Caco-2 (cell line): ENCODE measurements at regions not wholly inside any gene's neighbourhood (a gene's known extent, or its start where the extent isn't known, plus 50 kb on each side); places are given as distances from the start of the nearest gene placed in this dataset.

ENCODE experiments used
- BruUV-seq: library from RNA; stranded (reverse); fragments of 400-500 nt; replicated peaks from 2 replicates; lab custom pipeline; 2021; lab: Mats Ljungman, UMichigan
- CTCF ChIA-PET: fragments of 300-600 bp; sonication (Branson Sonifier 250); formaldehyde crosslinking; loops from one replicate; lab custom pipeline; 2022; ENCODE audit warnings: antibody characterized with exemption; lab: Charles Lee
- POLR2A ChIA-PET: fragments of 300-600 bp; sonication (Branson Sonifier 250); formaldehyde crosslinking; loops from one replicate; lab custom pipeline; 2022; ENCODE audit warnings: antibody characterized with exemption; lab: Charles Lee
- DNase-seq, 2 experiments: peaks; one replicate each; pipeline versions ENCODE4 v3.0.0 to v3.0.0-alpha.2; 2020 to 2022
- H3K27me3 ChIP-seq: replicated peaks from 2 replicates; pipeline ENCODE4 v1.6.0; 2011; ENCODE audit warnings: low read length; ENCODE audit not compliant: control insufficient read depth, insufficient read depth
- H3K36me3 ChIP-seq: 2 replicates; pipeline ENCODE4 v1.5.1; 2011; ENCODE audit warnings: low read length; ENCODE audit not compliant: control insufficient read depth, insufficient read depth
- H3K4me1 ChIP-seq: fragments of 250-450 bp; sonication (Bioruptor Pico); 2 replicates; pipeline ENCODE4 v1.5.1; 2020; ENCODE audit warnings: mild to moderate bottlenecking
- H3K4me3 ChIP-seq: 2 replicates; pipeline ENCODE4 v1.5.1; 2011; ENCODE audit warnings: low read depth, mild to moderate bottlenecking, control low read depth, low read length
- H3K9me3 ChIP-seq: fragments of 250-450 bp; sonication (Bioruptor Pico); 2 replicates; pipeline ENCODE4 v1.5.1; 2020; ENCODE audit warnings: mild to moderate bottlenecking, moderate library complexity
- H3K27ac Mint-ChIP-seq: one replicate; pipeline ENCODE4 v1.8.0; 2022; ENCODE audit warnings: mixed read lengths; ENCODE audit not compliant: unreplicated experiment
- H3K27me3 Mint-ChIP-seq: one replicate; pipeline ENCODE4 v1.8.0; 2022; ENCODE audit warnings: mixed read lengths; ENCODE audit not compliant: insufficient read depth, unreplicated experiment
- H3K36me3 Mint-ChIP-seq: one replicate; pipeline ENCODE4 v1.8.0; 2022; ENCODE audit warnings: mild to moderate bottlenecking, mixed read lengths; ENCODE audit not compliant: insufficient read depth, unreplicated experiment
- H3K4me1 Mint-ChIP-seq: one replicate; pipeline ENCODE4 v1.8.0; 2022; ENCODE audit warnings: low read depth, mixed read lengths; ENCODE audit not compliant: unreplicated experiment
- H3K4me3 Mint-ChIP-seq: one replicate; pipeline ENCODE4 v1.8.0; 2022; ENCODE audit warnings: mild to moderate bottlenecking, moderate library complexity, mixed read lengths; ENCODE audit not compliant: unreplicated experiment
- H3K9me3 Mint-ChIP-seq: one replicate; pipeline ENCODE4 v1.8.0; 2022; ENCODE audit warnings: mixed read lengths; ENCODE audit not compliant: unreplicated experiment
- CTCF ChIP-seq, 2 experiments: fragments of 200-600 bp in 1 of 2; IDR thresholded peaks; 1 replicate in 1 of 2; 2 replicates in 1 of 2; pipeline versions ENCODE4 v1.5.1 to v1.8.0; 2011 to 2022; ENCODE audit warnings: antibody characterized with exemption in 1 of 2, control low read depth in 1 of 2, inconsistent platforms in 1 of 2, low read depth in 1 of 2, low read length in 1 of 2, mild to moderate bottlenecking in 1 of 2, moderate library complexity in 1 of 2; ENCODE audit not compliant: insufficient read depth in 1 of 2, severe bottlenecking in 1 of 2, unreplicated experiment in 1 of 2
- intact Hi-C: fragments of 100-400 bp; cut with micrococcal nuclease; formaldehyde crosslinking; loops from one replicate; pipeline ENCODE4 v1.10.0; 2022; ENCODE audit not compliant: unreplicated experiment

DNA sequence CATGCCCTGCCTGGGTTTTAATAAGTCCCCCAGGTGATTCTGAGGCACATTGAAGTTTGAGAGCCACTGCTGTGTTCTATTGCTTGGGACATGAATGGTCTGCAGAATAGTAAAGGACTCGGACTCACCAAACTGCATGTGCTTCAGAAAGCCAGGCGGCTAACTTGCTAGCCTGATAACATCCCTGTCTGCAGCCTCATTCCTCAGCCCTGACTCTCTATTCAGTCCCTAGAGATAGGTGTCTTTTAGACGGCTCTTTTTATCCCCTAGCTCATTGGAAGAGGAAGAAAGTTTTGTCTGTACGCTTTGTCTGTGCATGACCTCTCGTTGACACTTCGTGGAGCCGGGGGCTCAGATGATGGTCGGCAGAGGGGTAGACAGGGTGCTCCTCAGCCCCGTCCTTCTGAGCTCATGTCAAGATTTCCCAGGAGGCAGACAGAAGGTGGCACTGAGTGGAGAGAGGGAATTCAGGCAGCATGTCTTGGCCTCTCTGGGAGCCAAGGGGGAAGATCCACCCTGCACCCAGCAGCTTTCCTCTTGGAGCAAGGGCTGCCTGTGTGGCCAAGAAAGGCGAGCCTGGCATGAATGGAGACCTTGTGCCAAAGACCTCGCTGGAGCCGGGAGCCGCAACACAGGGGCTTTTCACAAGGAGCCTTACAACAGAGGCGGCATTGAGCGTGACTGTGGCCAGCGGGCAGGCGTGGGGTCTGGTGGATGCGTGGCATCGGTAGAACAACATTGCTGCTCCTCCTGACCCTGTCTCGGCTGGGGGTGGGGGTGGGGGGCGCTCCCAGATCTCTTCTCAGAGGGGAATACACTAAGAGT lies 51.1 kb upstream of the PODXL start:
- BruUV-seq: no TSS peak
- H3K36me3 ChIP-seq: no peaks in the 10 kb centered on the region
- H3K27ac Mint-ChIP-seq: peak overlapping the region; percentile 89
- intact Hi-C loops: no loop called here
- CTCF ChIA-PET: interaction anchor here (1.2 to 1.7 kb wide), 2 partner anchors 18 to 45 kb away, joined by 5 to 7 read pairs; no protein-coding TSS in a partner anchor
- H3K9me3 ChIP-seq: no peaks in the 10 kb centered on the region
- H3K4me3 Mint-ChIP-seq: no peak overlapping the region
- peaks cover 77% of the 10 kb centered on the region for H3K4me1 ChIP-seq
- no peaks in the 10 kb centered on the region for H3K27me3 Mint-ChIP-seq
- no peak for DNase-seq
- no peak for TF ChIP-seq CTCF (IDR thresholded peaks at IDR 0.05; ENCODE audit: insufficient read depth in 1 of 2, low read depth in 1 of 2, low read length in 1 of 2, severe bottlenecking in 1 of 2, unreplicated experiment in 1 of 2)
- no peaks in the 10 kb centered on the region for H3K27me3 ChIP-seq
- POLR2A ChIA-PET: interaction anchor here (1.0 kb wide), 1 partner anchor 12 kb away, joined by 3 read pairs; no protein-coding TSS in a partner anchor
- no peaks in the 10 kb centered on the region for H3K9me3 Mint-ChIP-seq
- H3K4me1 Mint-ChIP-seq: peaks cover 44% of the 10 kb centered on the region
- H3K36me3 Mint-ChIP-seq: no peaks in the 10 kb centered on the region
- H3K4me3 ChIP-seq: no peak overlapping the region

DNA sequence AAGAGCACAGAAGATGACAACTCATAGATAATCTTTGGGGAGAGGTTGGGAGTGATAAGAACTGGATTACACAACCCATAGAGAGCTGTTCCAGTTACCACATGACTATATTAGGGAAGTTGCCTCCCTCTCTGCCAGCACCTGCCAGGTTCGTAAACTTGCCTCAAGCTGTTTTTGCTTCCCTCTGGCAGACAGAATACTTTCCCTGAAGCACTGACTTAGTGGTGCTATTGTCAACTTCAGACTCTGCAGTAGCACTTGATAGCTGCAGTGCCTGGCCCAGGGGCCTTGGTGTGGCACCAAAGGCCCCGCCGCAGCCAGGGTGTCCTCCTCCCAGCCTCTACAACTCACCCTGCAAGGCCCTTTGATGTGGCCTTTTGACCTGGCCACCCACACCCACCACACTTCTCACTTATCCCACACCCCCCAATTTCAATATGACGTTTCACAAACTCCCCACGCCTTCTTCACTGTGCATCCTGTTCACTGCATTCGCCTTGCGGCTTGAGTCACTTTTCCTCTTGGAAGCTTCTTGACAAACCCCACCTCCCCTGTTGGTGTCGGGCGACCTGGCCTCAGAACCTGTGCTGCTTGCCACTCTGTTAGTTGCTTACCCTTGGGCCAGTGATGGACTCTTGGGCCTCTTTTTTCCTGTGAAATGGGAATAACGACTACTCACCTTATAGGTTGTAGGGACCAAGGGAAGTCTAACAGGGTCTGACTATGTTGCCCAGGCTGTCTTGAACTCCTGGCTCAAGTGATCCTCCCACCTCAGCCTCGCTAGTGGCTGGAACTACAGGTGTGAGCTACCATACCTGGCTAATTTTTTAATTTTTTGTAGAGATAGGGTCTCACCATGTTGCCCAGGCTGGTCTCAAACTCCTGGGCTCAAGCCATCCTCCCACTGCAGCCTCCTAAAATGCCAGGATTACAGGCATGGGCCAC lies 50.2 kb upstream of the PODXL start:
- intact Hi-C loops: loop anchor here (1.0 kb wide), 3 partner anchors 14 to 47 kb away; no protein-coding TSS in a partner anchor
- Mint-ChIP-seq H3K4me1 (peaks cover 53% of the 10 kb centered on the region), H3K9me3 (no peaks in the 10 kb centered on the region), H3K27me3 (no peaks in the 10 kb centered on the region), H3K4me3 (no peak overlapping the region), H3K36me3 (peaks cover 3% of the 10 kb centered on the region), H3K27ac (peak overlapping the region; percentile 82)
- no peak overlapping the region for H3K4me3 ChIP-seq
- DNase-seq: peak; percentile 68 to 84
- H3K36me3 ChIP-seq: no peaks in the 10 kb centered on the region
- BruUV-seq: no TSS peak
- H3K4me1 ChIP-seq: peaks cover 85% of the 10 kb centered on the region
- H3K9me3 ChIP-seq: no peaks in the 10 kb centered on the region
- ChIA-PET CTCF (interaction anchor here (0.9 to 1.7 kb wide), 3 partner anchors 19 to 46 kb away, joined by 4 to 7 read pairs (median 5); no protein-coding TSS in a partner anchor), POLR2A (interaction anchor here (0.7 to 1.1 kb wide), 4 partner anchors 13 to 43 kb away, joined by 3 to 5 read pairs (median 4); no protein-coding TSS in a partner anchor)
- no peaks in the 10 kb centered on the region for H3K27me3 ChIP-seq
- TF ChIP-seq CTCF (IDR thresholded peaks at IDR 0.05; ENCODE audit: insufficient read depth in 1 of 2, low read depth in 1 of 2, low read length in 1 of 2, severe bottlenecking in 1 of 2, unreplicated experiment in 1 of 2): no peak
